ENCODE measurements at regions not wholly inside any gene's neighbourhood (a gene's known extent, or its start where the extent isn't known, plus 50 kb on each side); places are given as distances from the start of the nearest gene placed in this dataset.
"Not testable (repeated sequence)": the region's sequence is repeated elsewhere in the genome, so short reads cannot be mapped to it uniquely, and the experiment has no call there.

- DNase-seq (ENCODE audit: low spot score); intact Hi-C loops (cut with DNase I): not testable (repeated sequence)
Measured at GRCh38 chr6:71360556-71361335, 72.1 kb downstream of the OGFRL1 start.

GRCh38 chr6:71364889-71365542 is 76.4 kb downstream of the OGFRL1 start:
- no peak for DNase-seq (ENCODE audit: low spot score)
- intact Hi-C loops (cut with DNase I): no loop called here

- no peak for DNase-seq (ENCODE audit: low spot score)
- intact Hi-C loops (cut with DNase I): no loop called here
Measured at GRCh38 chr6:71367756-71368155, 79.1 kb downstream of the OGFRL1 start.

GRCh38 chr6:71368284-71368683 is 79.7 kb downstream of the OGFRL1 start:
- DNase-seq (ENCODE audit: low spot score): no peak
- intact Hi-C loops (cut with DNase I): no loop called here

- intact Hi-C loops (cut with DNase I): no loop called here
- no peak for DNase-seq (ENCODE audit: low spot score)
Measured at GRCh38 chr6:71371559-71371958, 82.9 kb downstream of the OGFRL1 start.

GRCh38 chr6:71373943-71374342 is 85.3 kb downstream of the OGFRL1 start:
- intact Hi-C loops (cut with DNase I): no loop called here
- no peak for DNase-seq (ENCODE audit: low spot score)

- intact Hi-C loops (cut with DNase I): no loop called here
- no peak for DNase-seq (ENCODE audit: low spot score)
Measured at GRCh38 chr6:71375676-71376075, 87.1 kb downstream of the OGFRL1 start.

- no peak for DNase-seq (ENCODE audit: low spot score)
- intact Hi-C loops (cut with DNase I): no loop called here
Measured at GRCh38 chr6:71376830-71377229, 88.2 kb downstream of the OGFRL1 start.

GRCh38 chr6:71383476-71383875 is 94.9 kb downstream of the OGFRL1 start:
- no peak for DNase-seq (ENCODE audit: low spot score)

GRCh38 chr6:71383901-71384489 is 95.4 kb downstream of the OGFRL1 start:
- no peak for DNase-seq (ENCODE audit: low spot score)
- intact Hi-C loops (cut with DNase I): loop anchor here (2.0 kb wide), 1 partner anchor 127 kb away; no protein-coding TSS in a partner anchor

More at GRCh38 chr6:71383476-71383875, 94.9 kb downstream of the OGFRL1 start:
- intact Hi-C loops (cut with DNase I): no loop called here

GRCh38 chr6:71385111-71385822 is 96.7 kb downstream of the OGFRL1 start:
- intact Hi-C loops (cut with DNase I): loop anchor here (2.0 to 5.0 kb wide), 2 partner anchors 37 to 126 kb away; no protein-coding TSS in a partner anchor
- no peak for DNase-seq (ENCODE audit: low spot score)

GRCh38 chr6:71386215-71386614 is 97.6 kb downstream of the OGFRL1 start:
- no peak for DNase-seq (ENCODE audit: low spot score)
- intact Hi-C loops (cut with DNase I): loop anchor here (5.0 kb wide), 1 partner anchor 36 kb away; no protein-coding TSS in a partner anchor

GRCh38 chr6:71387179-71387578 is 98.6 kb downstream of the OGFRL1 start:
- intact Hi-C loops (cut with DNase I): loop anchor here (5.0 kb wide), 1 partner anchor 35 kb away; no protein-coding TSS in a partner anchor
- no peak for DNase-seq (ENCODE audit: low spot score)

GRCh38 chr6:71388068-71388744 is 99.6 kb downstream of the OGFRL1 start:
- intact Hi-C loops (cut with DNase I): loop anchor here (5.0 kb wide), 1 partner anchor 34 kb away; no protein-coding TSS in a partner anchor
- no peak for DNase-seq (ENCODE audit: low spot score)

- intact Hi-C loops (cut with DNase I): loop anchor here (5.0 kb wide), 1 partner anchor 33 kb away; no protein-coding TSS in a partner anchor
- no peak for DNase-seq (ENCODE audit: low spot score)
Measured at GRCh38 chr6:71388856-71389527, 100.4 kb downstream of the OGFRL1 start.

GRCh38 chr6:71391126-71391525 is 102.5 kb downstream of the OGFRL1 start:
- intact Hi-C loops (cut with DNase I): loop anchor here (5.0 kb wide), 1 partner anchor 91 kb away; no protein-coding TSS in a partner anchor
- DNase-seq (ENCODE audit: low spot score): no peak

- no peak for DNase-seq (ENCODE audit: low spot score)
- intact Hi-C loops (cut with DNase I): loop anchor here (5.0 kb wide), 1 partner anchor 90 kb away; no protein-coding TSS in a partner anchor
Measured at GRCh38 chr6:71392276-71392675, 103.7 kb downstream of the OGFRL1 start.

GRCh38 chr6:71393471-71393870 is 104.9 kb downstream of the OGFRL1 start:
- intact Hi-C loops (cut with DNase I): loop anchor here (5.0 kb wide), 1 partner anchor 89 kb away; no protein-coding TSS in a partner anchor
- DNase-seq (ENCODE audit: low spot score): no peak
